Stimulated activated CD4-positive, alpha-beta T cell treated with anti-CD3 and anti-CD28 coated beads, Interleukin-4, amount 100 ng/mL, for 48 hours (primary cell): ENCODE measurements at regions not wholly inside any gene's neighbourhood (a gene's known extent, or its start where the extent isn't known, plus 50 kb on each side); places are given as distances from the start of the nearest gene placed in this dataset.

Experiments used
- DNase-seq, 2 donors: peaks; one replicate each; pipeline ENCODE4 v3.0.0-alpha.2; 2020; ENCODE audit warnings: low read depth in 2 of 2

DNA sequence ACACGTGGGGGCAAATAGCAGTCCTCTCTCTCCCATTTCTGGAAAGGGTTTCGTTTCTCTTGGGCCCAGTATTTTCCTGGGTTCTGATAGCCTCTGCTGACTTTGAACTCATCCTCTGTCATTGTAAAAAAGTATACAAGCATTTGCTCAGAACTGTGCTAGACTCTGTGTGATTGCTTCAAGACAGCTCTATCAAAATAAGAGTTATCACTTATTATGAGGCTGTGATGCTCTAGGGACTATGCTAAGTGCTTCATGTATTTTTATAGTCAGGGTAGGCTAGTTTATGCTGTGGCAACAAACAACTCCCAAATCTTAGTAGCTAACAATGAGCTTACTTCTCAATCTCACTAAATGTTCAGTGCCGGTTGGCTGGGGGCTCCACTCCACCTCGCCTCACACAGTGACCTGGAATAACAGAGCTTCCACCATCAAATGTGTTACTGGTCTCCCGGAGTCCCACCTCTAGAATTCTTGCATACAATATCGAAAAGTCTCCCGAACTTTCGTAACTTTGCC lies 110.8 kb upstream of the CDC42EP3 start:
- no peak for DNase-seq

GRCh38 chr2:37782721-37783371 lies 111.4 kb upstream of the CDC42EP3 start:
- DNase-seq, result no peak

- no peak for DNase-seq
Observed at GRCh38 chr2:37783545-37783944, 112.1 kb upstream of the CDC42EP3 start.

DNA sequence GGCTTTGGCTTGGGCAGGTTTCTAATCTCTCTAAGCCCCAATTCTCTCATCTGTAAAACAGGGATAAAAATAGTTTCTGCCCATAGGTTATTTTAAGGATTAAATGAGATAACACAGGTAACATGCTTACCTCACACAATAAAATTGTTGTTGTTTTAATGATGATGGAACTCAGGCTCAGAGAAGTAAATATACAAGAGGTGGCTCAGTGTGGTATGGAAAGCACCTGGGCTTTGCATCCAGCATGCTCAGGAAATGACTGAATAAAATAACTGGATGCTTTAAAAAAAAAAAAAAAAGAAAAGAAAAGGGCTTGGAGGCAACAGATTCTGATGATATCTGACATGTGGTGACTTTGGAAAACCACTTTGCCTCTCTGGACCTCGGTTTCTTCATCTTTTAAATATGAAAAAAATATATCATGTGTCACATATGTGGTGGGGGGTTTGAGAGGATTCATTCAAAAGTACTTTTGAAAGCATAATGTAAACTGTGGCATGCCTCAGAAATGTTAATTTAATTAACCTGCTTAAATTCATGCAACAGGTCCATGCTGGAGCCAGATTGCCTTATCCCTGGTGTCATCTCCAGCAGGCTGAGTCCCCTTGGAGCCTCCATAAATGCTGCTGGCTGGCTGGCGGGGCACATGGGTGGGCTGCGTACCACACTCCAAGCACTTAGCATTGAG lies 112.8 kb upstream of the CDC42EP3 start:
- no peak for DNase-seq

DNA sequence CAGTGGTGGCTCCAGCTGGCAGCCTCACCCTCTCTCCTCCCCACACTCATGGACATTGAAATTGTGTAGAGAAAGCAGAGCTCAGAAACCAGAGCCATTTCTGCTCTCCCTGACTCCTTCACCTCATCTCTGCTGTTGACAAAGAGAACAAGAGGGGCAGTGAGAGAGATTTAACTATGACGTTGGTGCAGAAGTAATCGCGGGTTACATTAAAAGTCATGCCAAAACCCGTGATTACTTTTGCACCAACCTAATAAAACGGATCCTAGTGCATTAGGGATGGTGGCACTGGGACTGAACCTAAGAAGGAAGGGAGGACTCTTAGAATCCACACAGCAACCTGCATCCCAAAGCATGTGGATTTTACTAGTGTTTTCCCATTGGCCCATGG lies 113.3 kb upstream of the CDC42EP3 start:
- DNase-seq, result no peak

DNA sequence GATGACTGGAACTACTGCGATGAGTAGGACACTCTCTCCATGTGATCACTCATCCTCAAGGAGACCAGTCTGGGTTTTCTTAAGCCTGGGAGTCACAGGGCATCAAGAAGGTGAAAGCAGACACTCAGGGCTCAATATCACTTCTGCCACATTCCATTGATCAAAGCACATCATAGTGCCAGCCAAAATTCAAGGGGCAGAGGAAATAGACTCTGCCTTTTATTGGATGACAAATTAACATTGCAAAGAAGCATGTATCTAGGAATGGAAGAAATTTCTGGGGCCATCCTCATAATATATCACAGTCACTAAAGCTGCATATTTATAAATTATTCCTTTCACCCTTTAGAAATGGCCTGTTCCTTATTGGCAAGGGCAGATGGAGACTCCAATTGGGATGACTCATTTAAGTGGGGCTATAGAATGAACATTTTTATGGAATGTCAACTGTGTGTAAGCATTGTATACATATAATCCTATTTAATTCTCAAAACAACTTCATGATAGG lies 114.8 kb upstream of the CDC42EP3 start:
- DNase-seq, result no peak

GRCh38 chr2:37786854-37787253 lies 115.4 kb upstream of the CDC42EP3 start:
- no peak for DNase-seq

GRCh38 chr2:37788602-37789209 lies 117.3 kb upstream of the CDC42EP3 start:
- no peak for DNase-seq

- DNase-seq, result no peak
Observed at GRCh38 chr2:37790019-37790418, 118.6 kb upstream of the CDC42EP3 start.

GRCh38 chr2:37790462-37790861 lies 119.0 kb upstream of the CDC42EP3 start:
- DNase-seq, result no peak

DNA sequence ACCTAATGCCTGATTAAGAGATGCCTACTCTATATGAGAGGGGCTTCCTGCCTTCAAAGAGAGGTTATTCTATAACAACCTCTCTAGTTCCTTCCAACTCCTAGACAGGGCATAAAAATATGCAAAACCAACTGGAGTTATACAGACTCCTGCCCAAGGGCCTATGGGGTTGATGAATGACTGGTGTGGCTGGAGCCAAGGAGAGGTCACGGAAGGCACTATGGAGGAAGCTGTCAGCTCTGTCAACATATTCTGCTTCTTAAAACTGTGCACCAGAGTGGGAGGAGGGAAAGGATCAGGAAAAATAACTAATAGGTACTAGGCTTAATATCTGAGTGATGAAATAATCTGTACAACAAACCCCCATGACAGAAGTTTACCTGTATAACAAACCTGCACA lies 120.9 kb upstream of the CDC42EP3 start:
- no peak for DNase-seq

DNA sequence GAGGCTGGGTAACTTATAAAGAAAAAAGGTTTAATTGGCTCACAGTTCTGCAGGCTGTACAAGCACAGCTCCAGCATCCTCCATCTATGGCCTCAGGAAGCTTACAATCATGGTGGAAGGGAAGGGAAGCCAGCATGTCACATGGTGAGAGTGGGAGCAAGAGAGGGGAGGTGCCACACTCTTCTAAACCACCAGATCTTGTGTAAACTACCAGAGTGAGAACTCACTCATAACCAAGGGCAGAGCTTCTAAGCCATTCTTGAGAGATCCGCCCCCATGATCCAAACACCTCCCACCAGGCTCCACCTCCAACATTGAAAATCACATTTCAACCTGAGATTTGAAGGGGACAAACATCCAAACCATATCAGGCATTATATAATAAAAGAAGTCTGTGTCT lies 121.6 kb upstream of the CDC42EP3 start:
- no peak for DNase-seq

DNA sequence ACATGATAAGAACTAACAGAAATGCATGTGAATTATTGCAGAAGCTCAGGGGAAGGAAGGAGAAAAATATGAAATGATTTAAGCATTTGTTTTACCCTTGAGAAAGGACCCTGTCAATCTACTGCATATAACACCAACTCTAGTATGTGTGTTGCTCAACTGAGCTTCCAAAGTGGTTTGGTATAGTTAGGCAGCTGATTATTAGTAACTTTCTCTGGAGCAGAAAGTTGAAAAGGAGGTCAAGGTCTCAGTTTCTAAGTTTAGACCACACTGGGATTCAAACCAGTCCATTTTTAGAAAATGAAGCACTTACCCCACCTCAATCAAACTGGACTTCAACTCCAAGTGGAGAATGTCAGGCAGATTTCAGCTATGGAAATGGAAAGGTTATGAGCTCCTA lies 123.3 kb upstream of the CDC42EP3 start:
- no peak for DNase-seq

GRCh38 chr2:37795456-37795855 lies 124.0 kb upstream of the CDC42EP3 start:
- no peak for DNase-seq

DNA sequence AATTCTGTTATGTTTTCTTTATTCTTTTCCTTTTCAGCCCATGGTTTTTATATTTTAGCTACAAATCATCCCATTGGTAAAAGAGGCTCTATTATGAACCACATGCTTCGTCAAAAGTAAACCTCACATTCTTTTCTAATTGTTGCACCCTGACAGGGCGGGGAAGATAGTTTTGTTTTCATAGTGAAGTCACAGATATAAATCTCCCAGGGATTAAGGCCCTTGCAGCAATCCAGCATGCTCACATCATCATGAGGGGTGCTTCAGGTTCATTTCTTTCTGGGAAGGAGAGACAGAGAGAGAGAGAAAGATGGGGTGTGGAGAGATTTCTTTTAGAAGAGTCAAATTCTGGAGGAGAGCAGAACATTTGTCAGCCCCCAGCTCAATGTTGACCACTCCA lies 124.5 kb upstream of the CDC42EP3 start:
- DNase-seq, result no peak

DNA sequence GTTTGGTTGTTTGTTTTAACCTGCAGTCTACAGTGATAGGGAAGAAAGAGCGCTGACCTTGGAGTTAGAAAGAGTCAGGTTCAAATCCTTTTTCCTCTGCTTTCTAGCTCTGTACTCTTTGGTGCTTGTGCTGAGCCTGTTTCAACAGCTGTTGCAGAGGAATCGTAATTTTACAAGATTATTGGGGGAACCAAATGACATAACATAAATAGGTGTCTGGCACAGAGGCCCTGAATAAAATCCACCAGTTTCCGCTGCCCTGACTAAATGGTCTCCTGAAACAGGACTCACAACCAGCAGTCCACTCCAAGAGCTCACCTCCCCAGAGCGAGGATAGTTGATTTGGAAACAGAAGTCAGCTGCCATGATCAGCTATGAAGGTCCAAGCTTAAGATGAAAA lies 125.0 kb upstream of the CDC42EP3 start:
- DNase-seq, result no peak

GRCh38 chr2:37797081-37797480 lies 125.6 kb upstream of the CDC42EP3 start:
- no peak for DNase-seq

DNA sequence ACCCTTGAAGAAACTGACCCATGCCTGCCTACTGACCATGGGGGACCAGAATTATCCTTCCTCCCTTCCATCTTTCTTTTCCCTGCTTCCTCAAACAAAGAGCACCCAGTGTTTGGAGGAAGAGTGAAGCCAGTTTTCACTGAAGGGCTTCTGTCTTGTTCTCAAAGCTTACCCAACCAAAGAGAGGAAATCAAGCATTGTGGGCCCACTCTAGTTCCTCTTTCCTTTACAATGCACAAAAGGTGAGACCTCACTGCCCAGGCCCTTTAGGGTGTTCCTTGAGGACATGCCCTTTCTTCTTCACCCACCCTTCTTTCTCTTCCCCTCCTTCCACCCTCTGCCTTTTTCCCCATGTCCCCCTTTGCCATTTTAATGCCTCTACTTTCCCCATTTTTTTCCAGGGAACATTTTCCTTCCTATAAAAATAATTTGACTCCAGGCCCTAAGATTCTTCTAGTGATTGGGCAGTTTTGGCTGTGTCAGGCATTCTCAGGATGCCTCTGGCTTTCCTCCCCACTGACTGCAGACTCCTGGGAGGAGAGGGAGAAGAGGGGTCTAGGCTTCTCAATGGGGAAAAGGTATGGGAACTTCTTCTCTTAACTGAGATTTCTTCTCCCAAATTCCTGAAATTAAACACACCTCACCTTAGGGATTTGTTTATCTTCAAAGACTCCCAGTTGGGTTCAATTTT lies 126.6 kb upstream of the RMDN2 start:
- DNase-seq, result no peak

- DNase-seq, result no peak
Observed at GRCh38 chr2:37800176-37800858, 124.8 kb upstream of the RMDN2 start.

GRCh38 chr2:37802211-37802752 lies 122.8 kb upstream of the RMDN2 start:
- DNase-seq, result no peak

GRCh38 chr2:37802899-37803379 lies 122.1 kb upstream of the RMDN2 start:
- DNase-seq, result no peak
